ENCODE measurements at regions not wholly inside any gene's neighbourhood (a gene's known extent, or its start where the extent isn't known, plus 50 kb on each side); places are given as distances from the start of the nearest gene placed in this dataset.

DNA sequence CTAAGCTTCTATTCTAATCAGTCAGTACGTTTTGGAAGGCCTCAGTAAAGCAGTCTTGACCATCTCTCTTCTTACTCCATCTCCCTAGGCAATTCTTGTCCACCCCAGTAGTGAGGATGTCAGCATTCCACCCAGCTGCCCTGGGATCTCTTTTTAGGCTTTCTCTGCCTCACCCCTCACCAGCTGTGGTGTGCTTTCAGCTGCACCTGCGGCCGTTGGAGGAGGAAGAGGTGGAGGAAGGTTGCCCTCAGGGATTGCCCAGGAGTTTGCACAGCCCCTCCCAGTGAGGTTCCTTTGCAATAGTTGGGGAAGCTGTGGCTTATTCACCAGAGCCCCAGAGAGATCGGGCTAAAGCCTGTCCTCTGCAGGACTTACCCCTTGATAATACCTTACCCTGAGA is 615.8 kb downstream of the BNC2 start:
- TF ChIP-seq, protein P1, sequence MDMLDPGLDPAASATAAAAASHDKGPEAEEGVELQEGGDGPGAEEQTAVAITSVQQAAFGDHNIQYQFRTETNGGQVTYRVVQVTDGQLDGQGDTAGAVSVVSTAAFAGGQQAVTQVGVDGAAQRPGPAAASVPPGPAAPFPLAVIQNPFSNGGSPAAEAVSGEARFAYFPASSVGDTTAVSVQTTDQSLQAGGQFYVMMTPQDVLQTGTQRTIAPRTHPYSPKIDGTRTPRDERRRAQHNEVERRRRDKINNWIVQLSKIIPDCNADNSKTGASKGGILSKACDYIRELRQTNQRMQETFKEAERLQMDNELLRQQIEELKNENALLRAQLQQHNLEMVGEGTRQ (IDR thresholded peaks at IDR 0.05; ENCODE audit: borderline replicate concordance, low read depth, low read length): no peak
- TF ChIP-seq, protein P2, sequence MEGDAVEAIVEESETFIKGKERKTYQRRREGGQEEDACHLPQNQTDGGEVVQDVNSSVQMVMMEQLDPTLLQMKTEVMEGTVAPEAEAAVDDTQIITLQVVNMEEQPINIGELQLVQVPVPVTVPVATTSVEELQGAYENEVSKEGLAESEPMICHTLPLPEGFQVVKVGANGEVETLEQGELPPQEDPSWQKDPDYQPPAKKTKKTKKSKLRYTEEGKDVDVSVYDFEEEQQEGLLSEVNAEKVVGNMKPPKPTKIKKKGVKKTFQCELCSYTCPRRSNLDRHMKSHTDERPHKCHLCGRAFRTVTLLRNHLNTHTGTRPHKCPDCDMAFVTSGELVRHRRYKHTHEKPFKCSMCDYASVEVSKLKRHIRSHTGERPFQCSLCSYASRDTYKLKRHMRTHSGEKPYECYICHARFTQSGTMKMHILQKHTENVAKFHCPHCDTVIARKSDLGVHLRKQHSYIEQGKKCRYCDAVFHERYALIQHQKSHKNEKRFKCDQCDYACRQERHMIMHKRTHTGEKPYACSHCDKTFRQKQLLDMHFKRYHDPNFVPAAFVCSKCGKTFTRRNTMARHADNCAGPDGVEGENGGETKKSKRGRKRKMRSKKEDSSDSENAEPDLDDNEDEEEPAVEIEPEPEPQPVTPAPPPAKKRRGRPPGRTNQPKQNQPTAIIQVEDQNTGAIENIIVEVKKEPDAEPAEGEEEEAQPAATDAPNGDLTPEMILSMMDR (IDR thresholded peaks at IDR 0.05): no peak
- TF ChIP-seq POLR2AphosphoS5 (IDR thresholded peaks at IDR 0.05; ENCODE audit: low read depth, low read length): no peak
- TF ChIP-seq, protein P3, sequence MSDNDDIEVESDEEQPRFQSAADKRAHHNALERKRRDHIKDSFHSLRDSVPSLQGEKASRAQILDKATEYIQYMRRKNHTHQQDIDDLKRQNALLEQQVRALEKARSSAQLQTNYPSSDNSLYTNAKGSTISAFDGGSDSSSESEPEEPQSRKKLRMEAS (IDR thresholded peaks at IDR 0.05; ENCODE audit: low read depth): no peak
- TF ChIP-seq, protein P4, sequence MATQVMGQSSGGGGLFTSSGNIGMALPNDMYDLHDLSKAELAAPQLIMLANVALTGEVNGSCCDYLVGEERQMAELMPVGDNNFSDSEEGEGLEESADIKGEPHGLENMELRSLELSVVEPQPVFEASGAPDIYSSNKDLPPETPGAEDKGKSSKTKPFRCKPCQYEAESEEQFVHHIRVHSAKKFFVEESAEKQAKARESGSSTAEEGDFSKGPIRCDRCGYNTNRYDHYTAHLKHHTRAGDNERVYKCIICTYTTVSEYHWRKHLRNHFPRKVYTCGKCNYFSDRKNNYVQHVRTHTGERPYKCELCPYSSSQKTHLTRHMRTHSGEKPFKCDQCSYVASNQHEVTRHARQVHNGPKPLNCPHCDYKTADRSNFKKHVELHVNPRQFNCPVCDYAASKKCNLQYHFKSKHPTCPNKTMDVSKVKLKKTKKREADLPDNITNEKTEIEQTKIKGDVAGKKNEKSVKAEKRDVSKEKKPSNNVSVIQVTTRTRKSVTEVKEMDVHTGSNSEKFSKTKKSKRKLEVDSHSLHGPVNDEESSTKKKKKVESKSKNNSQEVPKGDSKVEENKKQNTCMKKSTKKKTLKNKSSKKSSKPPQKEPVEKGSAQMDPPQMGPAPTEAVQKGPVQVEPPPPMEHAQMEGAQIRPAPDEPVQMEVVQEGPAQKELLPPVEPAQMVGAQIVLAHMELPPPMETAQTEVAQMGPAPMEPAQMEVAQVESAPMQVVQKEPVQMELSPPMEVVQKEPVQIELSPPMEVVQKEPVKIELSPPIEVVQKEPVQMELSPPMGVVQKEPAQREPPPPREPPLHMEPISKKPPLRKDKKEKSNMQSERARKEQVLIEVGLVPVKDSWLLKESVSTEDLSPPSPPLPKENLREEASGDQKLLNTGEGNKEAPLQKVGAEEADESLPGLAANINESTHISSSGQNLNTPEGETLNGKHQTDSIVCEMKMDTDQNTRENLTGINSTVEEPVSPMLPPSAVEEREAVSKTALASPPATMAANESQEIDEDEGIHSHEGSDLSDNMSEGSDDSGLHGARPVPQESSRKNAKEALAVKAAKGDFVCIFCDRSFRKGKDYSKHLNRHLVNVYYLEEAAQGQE (IDR thresholded peaks at IDR 0.05; ENCODE audit: low read depth, low read length): no peak

Data from SK-N-SH (cell line).